HUDEP-2 (cell line): ENCODE measurements at regions not wholly inside any gene's neighbourhood (a gene's known extent, or its start where the extent isn't known, plus 50 kb on each side); places are given as distances from the start of the nearest gene placed in this dataset.

Experiments
- DNase-seq, 76 experiments: peaks; one replicate each; lab custom pipeline; 2025; ENCODE audit not compliant: unreplicated experiment in 76 of 76; lab: John Stamatoyannopoulos, UW

- DNase-seq: no peak
These were observed 358.9 kb upstream of the ID4 start for GRCh38 chr6:19478273-19478672.

DNA sequence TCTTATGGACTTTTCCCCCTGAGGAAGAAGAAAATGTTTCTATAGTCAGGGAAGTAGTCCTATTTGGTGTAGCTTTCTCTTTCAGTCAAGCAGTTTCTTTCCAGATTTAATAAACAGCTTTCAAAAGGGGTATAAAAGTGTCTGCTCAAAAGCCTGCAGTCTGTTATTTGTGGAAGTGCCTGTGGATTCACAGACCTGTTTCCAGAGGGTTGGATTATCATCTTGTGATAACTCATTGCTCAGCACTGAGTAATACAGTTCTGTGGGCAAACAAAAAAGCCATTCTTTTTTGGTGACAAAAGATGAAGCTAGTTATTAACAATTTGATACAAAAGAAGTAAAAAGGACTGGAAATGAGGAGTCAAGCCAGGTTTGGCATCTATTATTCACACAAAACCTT, 358.2 kb upstream of the ID4 start:
- no peak for DNase-seq

- no peak for DNase-seq
These were observed 357.6 kb upstream of the ID4 start for GRCh38 chr6:19479551-19479950.

GRCh38 chr6:19492636-19493405, 344.3 kb upstream of the ID4 start:
- DNase-seq: no peak

- no peak for DNase-seq
These were observed 335.4 kb upstream of the ID4 start for GRCh38 chr6:19501737-19502245.

- DNase-seq: no peak
These were observed 334.9 kb upstream of the ID4 start for GRCh38 chr6:19502301-19502700.

DNA sequence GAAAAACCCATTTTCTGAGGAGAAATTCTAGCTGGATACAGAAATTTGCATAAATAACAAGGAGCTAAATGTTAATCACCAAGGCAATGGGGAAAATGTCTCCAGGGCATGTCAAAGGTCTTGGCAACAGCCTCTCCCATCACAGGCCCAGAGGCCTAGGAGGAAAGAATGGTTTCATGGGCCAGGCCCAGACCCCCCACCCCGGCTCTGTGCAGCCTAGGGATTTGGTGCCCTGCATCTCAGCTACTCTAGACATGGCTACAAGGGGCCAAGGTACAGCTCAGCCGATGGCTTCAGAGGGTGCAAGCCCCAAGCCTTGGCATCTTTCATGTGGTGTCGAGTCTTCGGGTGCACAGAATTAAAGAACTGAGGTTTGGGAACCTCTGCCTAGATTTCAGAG, 321.2 kb upstream of the ID4 start:
- DNase-seq: no peak

- DNase-seq: no peak
These were observed 317.2 kb upstream of the ID4 start for GRCh38 chr6:19519941-19520340.

- DNase-seq: no peak
These were observed 312.6 kb upstream of the ID4 start for GRCh38 chr6:19524366-19525186.

GRCh38 chr6:19525673-19526072, 311.5 kb upstream of the ID4 start:
- no peak for DNase-seq

- no peak for DNase-seq
These were observed 307.0 kb upstream of the ID4 start for GRCh38 chr6:19530188-19530587.

DNA sequence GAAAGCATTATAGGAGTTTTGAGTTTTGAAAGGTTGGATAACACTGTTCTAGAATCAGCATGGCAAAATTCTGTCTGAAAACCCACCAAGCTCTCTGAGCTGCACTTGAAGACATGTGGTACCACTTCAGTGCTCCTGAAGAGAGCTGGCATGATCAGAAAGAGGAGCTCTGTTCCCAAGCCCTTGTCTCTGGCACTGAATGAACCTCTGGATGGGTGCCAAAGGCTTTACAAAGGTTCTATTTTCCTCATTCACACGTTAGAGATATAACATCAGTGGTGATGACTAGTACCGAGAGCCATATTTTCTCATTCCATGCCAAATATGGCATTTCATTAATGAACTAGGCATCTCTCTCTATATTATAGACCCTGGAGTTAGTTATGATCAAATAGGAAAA, 301.8 kb upstream of the ID4 start:
- no peak for DNase-seq

GRCh38 chr6:19536838-19537237, 300.3 kb upstream of the ID4 start:
- DNase-seq: no peak

DNA sequence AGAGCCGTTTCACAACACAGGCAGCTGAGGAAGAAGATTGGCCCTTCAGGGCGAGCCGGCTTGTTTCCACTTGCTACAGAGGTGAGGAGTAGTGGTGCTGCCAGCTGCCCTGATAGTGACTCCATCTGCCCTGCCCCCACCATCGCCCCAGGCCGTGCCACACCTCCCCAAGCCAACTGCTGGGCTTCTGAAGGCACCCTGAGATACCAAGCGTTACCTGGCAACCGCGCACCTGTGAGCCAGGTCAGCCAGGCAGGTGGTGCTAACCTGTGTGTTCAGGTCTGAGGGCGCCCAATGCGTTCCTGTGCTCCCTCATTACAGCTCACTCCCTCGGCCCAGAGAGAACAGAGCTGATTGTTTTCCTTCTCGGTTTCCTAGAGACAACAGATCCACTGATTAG, 299.1 kb upstream of the ID4 start:
- DNase-seq: no peak

DNA sequence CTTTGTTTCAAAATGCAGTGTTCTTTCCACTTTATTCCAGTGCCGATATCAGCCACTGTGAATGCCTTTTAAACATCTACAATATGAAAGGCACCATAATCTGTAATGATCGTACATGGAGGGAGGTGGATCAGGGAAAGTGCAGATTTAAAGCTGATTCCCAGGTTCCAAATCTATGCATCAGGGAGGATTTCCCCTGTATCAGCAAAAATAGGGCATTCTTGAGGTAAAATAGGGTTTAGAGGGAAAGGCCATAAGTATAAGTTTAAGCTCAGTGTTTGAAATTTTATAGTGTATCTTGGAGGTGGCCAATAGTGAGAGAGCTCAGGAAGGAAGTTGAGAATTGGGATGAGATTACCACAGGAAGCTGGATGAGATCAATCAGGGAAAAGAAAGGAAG, 289.7 kb upstream of the ID4 start:
- no peak for DNase-seq

- DNase-seq: no peak
These were observed 288.1 kb upstream of the ID4 start for GRCh38 chr6:19549109-19549508.

GRCh38 chr6:19550380-19550779, 286.8 kb upstream of the ID4 start:
- DNase-seq: no peak

- no peak for DNase-seq
These were observed 285.6 kb upstream of the ID4 start for GRCh38 chr6:19551611-19552010.

DNA sequence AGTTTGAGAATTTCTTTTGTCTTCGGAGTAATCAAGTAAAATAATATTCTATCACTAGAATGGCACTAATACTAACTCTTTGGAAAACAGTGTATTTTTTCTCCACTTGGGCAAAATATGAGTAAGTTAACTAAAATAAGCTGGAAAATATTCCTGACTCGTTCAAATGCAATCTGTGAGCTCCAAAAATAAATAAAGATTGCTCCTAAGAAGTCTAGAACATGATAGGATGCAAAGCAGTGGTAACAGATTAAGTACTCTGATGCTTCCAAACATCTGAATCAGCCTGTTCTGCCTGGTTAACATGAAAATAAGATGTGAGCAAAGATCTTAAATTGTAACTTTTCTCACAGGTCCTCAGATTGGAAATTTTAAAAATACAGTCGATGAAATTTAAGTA, 285.1 kb upstream of the ID4 start:
- no peak for DNase-seq

GRCh38 chr6:19552588-19552987, 284.6 kb upstream of the ID4 start:
- no peak for DNase-seq

GRCh38 chr6:19554356-19555225, 282.6 kb upstream of the ID4 start:
- no peak for DNase-seq
